ENCODE measurements at regions not wholly inside any gene's neighbourhood (a gene's known extent, or its start where the extent isn't known, plus 50 kb on each side); places are given as distances from the start of the nearest gene placed in this dataset.

DNA sequence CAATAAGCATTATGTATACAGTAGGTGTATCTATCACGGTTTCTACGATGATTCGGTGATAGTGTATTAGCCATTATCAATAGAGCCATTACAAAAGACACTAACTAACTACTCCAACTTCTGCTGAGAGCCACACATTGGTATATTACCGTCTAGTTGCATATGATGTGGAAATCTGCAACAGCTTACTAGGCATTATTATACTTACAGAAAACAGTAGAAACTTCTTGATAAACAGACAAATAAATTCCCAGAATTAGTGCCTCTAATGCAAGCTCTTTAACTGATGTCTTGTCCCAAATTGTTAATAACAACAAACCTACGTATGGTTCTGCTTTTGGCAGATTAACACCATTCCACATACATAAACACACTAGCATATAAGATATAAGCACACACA is 1923.0 kb upstream of the PIK3C3 start:
- TF ChIP-seq, protein P1, sequence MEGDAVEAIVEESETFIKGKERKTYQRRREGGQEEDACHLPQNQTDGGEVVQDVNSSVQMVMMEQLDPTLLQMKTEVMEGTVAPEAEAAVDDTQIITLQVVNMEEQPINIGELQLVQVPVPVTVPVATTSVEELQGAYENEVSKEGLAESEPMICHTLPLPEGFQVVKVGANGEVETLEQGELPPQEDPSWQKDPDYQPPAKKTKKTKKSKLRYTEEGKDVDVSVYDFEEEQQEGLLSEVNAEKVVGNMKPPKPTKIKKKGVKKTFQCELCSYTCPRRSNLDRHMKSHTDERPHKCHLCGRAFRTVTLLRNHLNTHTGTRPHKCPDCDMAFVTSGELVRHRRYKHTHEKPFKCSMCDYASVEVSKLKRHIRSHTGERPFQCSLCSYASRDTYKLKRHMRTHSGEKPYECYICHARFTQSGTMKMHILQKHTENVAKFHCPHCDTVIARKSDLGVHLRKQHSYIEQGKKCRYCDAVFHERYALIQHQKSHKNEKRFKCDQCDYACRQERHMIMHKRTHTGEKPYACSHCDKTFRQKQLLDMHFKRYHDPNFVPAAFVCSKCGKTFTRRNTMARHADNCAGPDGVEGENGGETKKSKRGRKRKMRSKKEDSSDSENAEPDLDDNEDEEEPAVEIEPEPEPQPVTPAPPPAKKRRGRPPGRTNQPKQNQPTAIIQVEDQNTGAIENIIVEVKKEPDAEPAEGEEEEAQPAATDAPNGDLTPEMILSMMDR (IDR thresholded peaks at IDR 0.05), result no peak
- no peak for TF ChIP-seq EP300 (IDR thresholded peaks at IDR 0.05)
